IPS-NIHi7 (cell line): ENCODE measurements at regions not wholly inside any gene's neighbourhood (a gene's known extent, or its start where the extent isn't known, plus 50 kb on each side); places are given as distances from the start of the nearest gene placed in this dataset.
"Not testable (repeated sequence)": the region's sequence is repeated elsewhere in the genome, so short reads cannot be mapped to it uniquely, and the experiment has no call there.

Source experiments
- DNase-seq: peaks from one replicate; pipeline ENCODE4 v3.0.0; 2012; ENCODE audit warnings: mixed read lengths; ENCODE audit errors: extremely low spot score

GRCh38 chr4:29262986-29263385, 1457.2 kb upstream of the PCDH7 start:
- DNase-seq, result no peak

- no peak for DNase-seq
These were observed 1444.0 kb upstream of the PCDH7 start for GRCh38 chr4:29276150-29276549.

- DNase-seq, result no peak
These were observed 1442.8 kb upstream of the PCDH7 start for GRCh38 chr4:29277381-29277780.

- no peak for DNase-seq
These were observed 1441.6 kb upstream of the PCDH7 start for GRCh38 chr4:29278585-29278984.

GRCh38 chr4:29289118-29289517, 1431.1 kb upstream of the PCDH7 start:
- DNase-seq, result no peak

GRCh38 chr4:29295280-29295679, 1424.9 kb upstream of the PCDH7 start:
- DNase-seq, result no peak

- no peak for DNase-seq
These were observed 1415.6 kb upstream of the PCDH7 start for GRCh38 chr4:29304595-29304994.

GRCh38 chr4:29307256-29307655, 1412.9 kb upstream of the PCDH7 start:
- DNase-seq, result no peak

GRCh38 chr4:29307755-29308154, 1412.4 kb upstream of the PCDH7 start:
- DNase-seq, result no peak

- no peak for DNase-seq
These were observed 1411.1 kb upstream of the PCDH7 start for GRCh38 chr4:29309050-29309449.

- DNase-seq, result no peak
These were observed 1409.9 kb upstream of the PCDH7 start for GRCh38 chr4:29310252-29310651.

- DNase-seq, result no peak
These were observed 1408.9 kb upstream of the PCDH7 start for GRCh38 chr4:29311247-29311646.

- DNase-seq, result no peak
These were observed 1400.4 kb upstream of the PCDH7 start for GRCh38 chr4:29319663-29320340.

GRCh38 chr4:29320947-29321620, 1399.1 kb upstream of the PCDH7 start:
- peak; percentile 6 for DNase-seq

- no peak for DNase-seq
These were observed 1394.2 kb upstream of the PCDH7 start for GRCh38 chr4:29326004-29326403.

- no peak for DNase-seq
These were observed 1393.4 kb upstream of the PCDH7 start for GRCh38 chr4:29326816-29327215.

- DNase-seq, result no peak
These were observed 1383.3 kb upstream of the PCDH7 start for GRCh38 chr4:29336861-29337260.

- DNase-seq, result no peak
These were observed 1347.2 kb upstream of the PCDH7 start for GRCh38 chr4:29372971-29373370.

- no peak for DNase-seq
These were observed 1344.5 kb upstream of the PCDH7 start for GRCh38 chr4:29375716-29376115.

- not testable (repeated sequence) for DNase-seq
These were observed 1341.9 kb upstream of the PCDH7 start for GRCh38 chr4:29378237-29378636.

- DNase-seq, result no peak
These were observed 1329.2 kb upstream of the PCDH7 start for GRCh38 chr4:29390921-29391320.

GRCh38 chr4:29405116-29405515, 1315.1 kb upstream of the PCDH7 start:
- DNase-seq, result no peak

- no peak for DNase-seq
These were observed 1304.4 kb upstream of the PCDH7 start for GRCh38 chr4:29415771-29416170.
